ENCODE measurements at regions not wholly inside any gene's neighbourhood (a gene's known extent, or its start where the extent isn't known, plus 50 kb on each side); places are given as distances from the start of the nearest gene placed in this dataset.
A peak's percentile ranks its signal among the peaks of the same experiment; 100 is the strongest.

DNA sequence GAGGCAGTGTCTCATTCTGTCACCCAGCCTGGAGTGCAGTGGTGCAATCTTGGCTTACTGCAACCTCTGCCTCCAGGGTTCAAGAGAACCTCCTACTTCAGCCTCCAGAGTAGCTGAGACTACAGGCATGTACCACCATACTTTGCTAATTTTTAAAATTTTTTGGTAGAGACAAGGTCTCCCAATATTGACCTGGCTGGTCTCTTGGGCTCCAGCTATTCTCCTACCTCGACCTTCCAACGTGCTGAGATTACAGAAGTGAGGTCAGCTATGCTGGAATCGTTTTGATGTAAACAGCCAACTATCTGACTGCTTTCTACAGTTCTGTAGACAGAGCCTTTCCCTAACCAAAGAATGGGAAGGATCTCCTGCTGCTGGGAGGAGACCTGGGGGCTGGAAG, 375.8 kb downstream of the GATA3 start:
- TF ChIP-seq POLR2AphosphoS5 (IDR thresholded peaks at IDR 0.05; ENCODE audit: low read depth, low read length): no peak
- TF ChIP-seq POLR2A (IDR thresholded peaks at IDR 0.05; ENCODE audit: low read depth, low read length): no peak
- TF ChIP-seq TAF1 (IDR thresholded peaks at IDR 0.05; ENCODE audit: borderline replicate concordance, low read depth, low read length): no peak
- DNase-seq (ENCODE audit: insufficient read length) (no peak), FAIRE-seq (no peak)

DNA sequence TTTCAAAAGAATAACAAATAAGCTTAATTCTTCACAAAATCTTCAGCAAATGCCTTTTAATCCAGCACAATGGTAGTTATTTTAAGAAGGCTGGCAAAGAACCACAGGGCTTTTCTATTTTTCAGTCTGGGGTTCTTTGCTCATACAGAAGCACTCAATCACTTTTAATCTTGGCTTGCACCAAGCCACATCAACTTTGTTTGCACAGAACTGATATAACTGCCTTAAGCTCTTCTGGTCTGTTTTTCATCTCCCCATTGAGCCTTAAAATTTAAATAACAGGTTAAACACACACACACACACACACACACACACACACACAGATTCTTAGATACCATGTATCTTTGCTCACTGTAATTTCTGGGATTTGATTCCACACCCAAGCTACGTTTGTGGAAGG, 377.0 kb downstream of the GATA3 start:
- DNase-seq (ENCODE audit: insufficient read length) (no peak), FAIRE-seq (no peak)
- TF ChIP-seq POLR2AphosphoS5 (IDR thresholded peaks at IDR 0.05; ENCODE audit: low read depth, low read length) (no peak), TAF1 (IDR thresholded peaks at IDR 0.05; ENCODE audit: borderline replicate concordance, low read depth, low read length) (no peak), POLR2A (IDR thresholded peaks at IDR 0.05; ENCODE audit: low read depth, low read length) (no peak)

DNA sequence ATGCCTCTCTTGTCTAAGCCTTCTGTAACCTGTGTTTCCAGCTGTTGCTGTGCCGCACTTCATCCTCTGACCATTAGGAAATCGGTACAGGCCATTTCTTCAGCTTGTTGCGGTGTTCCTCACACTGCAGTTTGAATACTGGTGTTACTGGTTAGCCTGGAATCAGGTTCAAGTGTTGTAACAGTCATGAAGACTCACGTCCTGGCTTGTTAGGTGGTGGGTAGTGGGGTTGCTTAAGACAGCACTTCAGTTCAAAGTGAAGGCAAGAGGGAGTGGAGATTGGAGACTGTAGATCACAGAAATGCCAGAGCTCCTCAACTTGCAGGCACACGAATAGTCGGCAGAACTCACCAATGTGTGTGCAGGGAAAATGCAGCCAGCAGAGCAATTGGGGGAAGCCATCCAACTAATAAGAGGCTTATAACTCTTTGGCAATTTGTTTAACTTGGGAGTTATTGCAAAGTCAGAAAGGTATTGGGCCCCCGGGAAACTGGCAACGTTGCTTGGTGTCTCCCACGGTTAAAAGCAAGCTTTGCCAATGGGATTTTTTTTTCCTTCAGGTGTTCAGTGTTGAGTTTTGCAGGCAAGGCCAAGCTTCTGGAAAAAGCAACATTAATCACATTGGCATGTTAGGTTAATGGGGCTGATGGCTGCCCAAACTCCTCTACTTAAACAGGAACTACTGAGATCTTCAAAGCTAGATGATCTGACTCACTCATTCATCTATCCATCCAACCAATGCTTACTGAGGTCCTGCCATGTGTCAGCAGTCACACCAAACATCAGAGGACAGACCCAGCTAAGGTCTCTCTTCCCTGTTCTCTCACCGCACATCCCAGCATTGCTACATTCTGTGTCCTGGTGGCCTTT, 380.9 kb downstream of the GATA3 start:
- FAIRE-seq (peak; percentile 30), DNase-seq (ENCODE audit: insufficient read length) (no peak)
- TF ChIP-seq POLR2AphosphoS5 (IDR thresholded peaks at IDR 0.05; ENCODE audit: low read depth, low read length): no peak

DNA sequence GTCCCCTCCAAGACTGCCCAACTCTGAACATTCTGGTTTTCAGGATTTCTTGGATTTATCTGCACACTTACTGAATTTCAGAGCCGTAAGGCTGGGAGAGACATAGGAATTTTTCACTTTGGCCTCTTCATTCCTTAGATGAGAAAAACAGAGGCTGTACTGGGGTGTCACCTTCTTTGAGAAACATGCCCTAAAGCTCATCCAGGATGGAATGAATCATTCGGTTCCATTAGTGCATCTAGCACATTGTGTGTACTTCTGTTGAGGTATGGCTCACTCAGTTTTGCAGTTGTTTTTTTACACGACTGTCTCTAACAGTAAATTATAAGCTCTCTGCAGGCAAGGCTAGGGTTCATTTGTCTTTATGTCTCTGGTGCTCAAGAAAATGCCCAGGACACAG, 383.4 kb downstream of the GATA3 start:
- TF ChIP-seq POLR2A (IDR thresholded peaks at IDR 0.05; ENCODE audit: low read depth, low read length) (no peak), POLR2AphosphoS5 (IDR thresholded peaks at IDR 0.05; ENCODE audit: low read depth, low read length) (no peak), TAF1 (IDR thresholded peaks at IDR 0.05; ENCODE audit: borderline replicate concordance, low read depth, low read length) (no peak)
- FAIRE-seq: no peak
- no peak for DNase-seq (ENCODE audit: insufficient read length)

DNA sequence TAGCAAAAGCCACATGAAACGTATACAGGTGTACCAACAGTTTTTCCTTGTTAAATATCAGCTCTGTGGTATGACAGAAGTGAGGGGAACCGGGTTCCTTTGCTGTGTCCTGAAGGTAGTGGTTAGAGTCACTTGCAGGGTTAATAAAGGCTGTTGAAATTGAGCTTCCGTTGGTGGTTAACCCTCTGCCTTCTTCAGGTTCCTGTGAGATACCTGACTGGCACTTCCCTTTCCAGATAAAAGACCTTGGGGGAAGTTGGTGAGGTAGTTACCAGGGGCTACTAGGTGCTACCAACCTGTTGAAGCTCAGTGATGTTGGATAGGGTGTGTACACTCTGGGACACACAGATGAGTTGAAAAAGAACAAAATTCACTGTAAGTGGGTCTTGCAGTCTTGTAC, 384.1 kb downstream of the GATA3 start:
- TF ChIP-seq TAF1 (IDR thresholded peaks at IDR 0.05; ENCODE audit: borderline replicate concordance, low read depth, low read length): no peak
- FAIRE-seq (peak; percentile 73), DNase-seq (ENCODE audit: insufficient read length) (no peak)

DNA sequence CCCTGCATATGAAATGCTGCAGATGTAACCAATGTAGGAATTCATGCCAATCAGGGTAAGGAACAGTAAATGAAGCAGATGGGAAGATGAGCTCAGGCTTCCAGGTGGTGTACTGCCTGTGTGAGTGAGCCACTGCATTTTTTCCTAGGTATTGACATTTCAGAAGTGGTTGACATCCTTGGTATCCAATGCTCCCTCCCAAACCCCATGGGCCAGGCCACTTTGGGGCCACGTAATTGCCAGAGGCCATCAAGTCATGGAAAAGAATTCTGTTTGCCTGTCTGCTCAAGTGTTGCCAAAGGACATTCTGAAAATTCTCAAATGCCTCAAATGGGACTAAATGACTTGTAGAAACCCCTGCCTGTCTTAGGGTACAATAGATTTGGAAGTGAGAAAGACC, 384.6 kb downstream of the GATA3 start:
- DNase-seq (ENCODE audit: insufficient read length): no peak
- TF ChIP-seq POLR2A (IDR thresholded peaks at IDR 0.05; ENCODE audit: low read depth, low read length): no peak
- TF ChIP-seq TAF1 (IDR thresholded peaks at IDR 0.05; ENCODE audit: borderline replicate concordance, low read depth, low read length): no peak
- no peak for TF ChIP-seq POLR2AphosphoS5 (IDR thresholded peaks at IDR 0.05; ENCODE audit: low read depth, low read length)
- no peak for FAIRE-seq

DNA sequence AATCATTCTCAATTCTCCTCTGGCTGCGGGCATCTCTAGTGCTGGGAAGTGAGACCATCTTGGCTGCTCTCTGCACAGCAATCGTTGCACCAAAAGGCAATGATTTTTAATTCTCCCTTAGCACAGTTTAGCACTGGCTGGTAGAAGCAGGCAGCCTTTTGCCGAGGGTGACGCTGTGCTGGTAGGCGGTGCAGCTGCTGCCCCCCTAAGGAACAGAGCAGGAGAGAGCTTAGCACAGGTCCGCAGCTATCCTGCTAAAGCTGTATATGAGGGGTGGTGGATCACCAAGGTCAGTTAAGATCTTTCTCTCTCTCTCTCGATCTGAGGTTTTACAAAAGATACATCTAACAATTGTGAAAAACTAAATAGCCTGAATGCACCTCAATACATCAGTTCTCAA, 390.1 kb downstream of the GATA3 start:
- TF ChIP-seq TAF1 (IDR thresholded peaks at IDR 0.05; ENCODE audit: borderline replicate concordance, low read depth, low read length) (no peak), POLR2A (IDR thresholded peaks at IDR 0.05; ENCODE audit: low read depth, low read length) (no peak)
- FAIRE-seq (peak; percentile 44), DNase-seq (ENCODE audit: insufficient read length) (no peak)

DNA sequence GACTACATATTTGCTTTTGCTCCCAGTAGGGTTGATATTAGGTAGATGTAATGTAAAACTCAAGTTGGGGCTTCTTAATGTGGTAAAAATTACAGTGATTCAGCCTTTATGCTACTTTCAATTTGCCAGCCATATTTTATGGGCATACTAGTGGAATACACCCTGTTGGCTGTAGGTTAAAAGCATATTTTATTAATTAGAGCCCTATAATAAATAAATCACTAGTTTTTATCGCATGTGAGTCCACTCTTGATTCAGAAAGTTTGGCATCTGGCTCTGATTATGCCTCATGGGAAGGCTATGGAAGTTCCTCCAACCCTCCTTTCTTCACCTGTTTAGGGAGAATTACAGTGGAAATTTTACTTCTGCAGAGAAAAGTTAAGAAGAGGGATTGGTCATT, 390.9 kb downstream of the GATA3 start:
- TF ChIP-seq TAF1 (IDR thresholded peaks at IDR 0.05; ENCODE audit: borderline replicate concordance, low read depth, low read length): no peak
- DNase-seq (ENCODE audit: insufficient read length) (no peak), FAIRE-seq (no peak)

DNA sequence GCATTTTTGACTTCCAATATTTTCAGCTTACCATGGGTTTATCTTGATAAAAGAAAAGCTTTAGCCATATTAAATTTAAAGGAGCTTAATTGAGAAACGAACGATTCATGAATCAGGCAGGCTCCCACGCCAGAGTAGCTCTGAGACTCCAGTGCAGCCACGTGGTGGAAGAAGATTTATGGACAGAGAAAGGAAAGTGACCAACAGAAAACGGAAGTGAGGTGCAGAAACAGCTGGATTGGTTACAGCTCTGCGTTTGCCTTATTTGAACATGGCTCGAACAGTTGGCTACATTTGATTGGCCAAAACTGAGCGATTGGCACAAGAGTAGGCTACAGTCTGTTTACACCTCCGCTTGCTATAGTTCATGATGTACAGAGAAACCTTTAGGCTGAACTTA, 395.4 kb downstream of the GATA3 start:
- no peak for FAIRE-seq
- no peak for DNase-seq (ENCODE audit: insufficient read length)
- no peak for TF ChIP-seq POLR2A (IDR thresholded peaks at IDR 0.05; ENCODE audit: low read depth, low read length)
- TF ChIP-seq TAF1 (IDR thresholded peaks at IDR 0.05; ENCODE audit: borderline replicate concordance, low read depth, low read length): no peak
- TF ChIP-seq POLR2AphosphoS5 (IDR thresholded peaks at IDR 0.05; ENCODE audit: low read depth, low read length): no peak

DNA sequence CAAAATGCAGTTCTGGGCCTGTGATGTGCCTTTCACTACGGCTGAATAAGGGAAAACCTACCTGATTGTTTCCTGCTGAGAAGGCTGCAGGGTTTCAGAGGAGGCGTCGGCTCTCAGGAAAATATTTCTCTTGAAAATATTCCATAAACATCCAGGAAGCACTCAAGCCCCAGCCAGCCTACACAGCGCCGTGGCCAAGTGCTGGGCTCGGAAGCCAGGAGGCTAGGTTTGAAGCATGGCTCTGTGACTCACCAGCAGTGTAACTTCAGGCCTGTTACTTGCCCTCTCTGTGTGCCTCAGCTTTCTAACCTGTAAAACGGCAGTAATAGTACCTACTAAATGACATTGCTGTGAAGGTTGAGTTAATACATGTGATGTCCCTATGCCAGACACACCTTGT, 399.1 kb downstream of the GATA3 start:
- no peak for DNase-seq (ENCODE audit: insufficient read length)
- no peak for FAIRE-seq
- no peak for TF ChIP-seq POLR2AphosphoS5 (IDR thresholded peaks at IDR 0.05; ENCODE audit: low read depth, low read length)
- no peak for TF ChIP-seq TAF1 (IDR thresholded peaks at IDR 0.05; ENCODE audit: borderline replicate concordance, low read depth, low read length)
- no peak for TF ChIP-seq POLR2A (IDR thresholded peaks at IDR 0.05; ENCODE audit: low read depth, low read length)

DNA sequence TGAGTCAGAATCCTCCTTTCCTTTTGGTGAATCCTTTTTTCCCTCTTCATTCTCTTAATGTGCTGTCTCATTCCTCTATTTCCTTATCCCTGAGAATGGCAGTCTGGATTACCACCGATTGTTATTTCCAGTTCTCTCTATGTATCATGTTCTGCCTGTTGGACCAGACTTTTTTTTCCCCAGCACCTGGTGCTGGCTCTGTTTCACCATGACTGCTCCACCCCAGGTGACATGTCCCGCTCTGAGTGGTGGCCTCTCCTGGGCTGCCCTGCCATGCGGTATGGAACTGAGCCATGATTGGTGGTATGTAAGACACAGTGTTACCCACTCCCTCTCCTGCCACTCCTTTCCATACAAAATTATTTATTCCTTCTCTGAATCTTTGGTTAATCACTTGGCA, 399.9 kb downstream of the GATA3 start:
- FAIRE-seq (no peak), DNase-seq (ENCODE audit: insufficient read length) (no peak)
- no peak for TF ChIP-seq TAF1 (IDR thresholded peaks at IDR 0.05; ENCODE audit: borderline replicate concordance, low read depth, low read length)
- no peak for TF ChIP-seq POLR2AphosphoS5 (IDR thresholded peaks at IDR 0.05; ENCODE audit: low read depth, low read length)
- no peak for TF ChIP-seq POLR2A (IDR thresholded peaks at IDR 0.05; ENCODE audit: low read depth, low read length)

DNA sequence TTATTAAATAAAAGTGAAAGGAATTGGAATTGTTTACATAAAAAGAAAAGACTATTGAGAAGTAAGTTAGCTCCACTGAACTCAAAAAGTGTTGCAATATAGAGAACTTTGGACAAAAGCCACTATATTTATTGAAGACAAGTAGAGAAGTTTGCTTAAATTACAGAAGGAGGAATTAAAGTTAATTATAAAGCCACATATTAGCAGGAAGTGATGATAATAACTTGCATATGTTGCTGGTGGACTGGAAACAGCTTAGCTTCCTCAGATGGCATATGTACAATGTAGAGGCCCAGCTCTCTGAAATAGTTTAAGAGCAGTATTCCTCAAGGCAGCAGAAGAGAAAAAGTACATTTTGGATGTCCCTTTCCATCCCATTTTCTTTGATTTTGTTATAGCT, 400.7 kb downstream of the GATA3 start:
- no peak for FAIRE-seq

DNA sequence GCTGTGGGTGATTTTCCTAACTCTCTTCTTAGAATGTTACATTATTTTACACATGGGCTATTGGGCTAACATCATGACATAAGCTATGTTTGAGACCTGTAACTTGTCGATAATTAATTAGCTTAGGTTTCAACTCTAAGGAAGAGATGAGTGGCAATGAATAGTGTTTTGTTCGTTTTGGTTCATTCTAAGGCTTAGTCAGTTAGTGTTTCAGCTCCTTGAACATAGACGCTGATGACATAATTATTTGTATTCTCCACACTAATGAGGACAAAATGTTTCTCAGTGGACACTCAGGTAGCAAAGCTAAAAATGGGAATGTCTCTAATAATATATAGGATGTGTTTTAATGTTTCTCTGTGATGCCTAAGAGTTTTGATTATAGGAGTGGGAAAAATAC, 401.9 kb downstream of the GATA3 start:
- DNase-seq (ENCODE audit: insufficient read length): no peak
- TF ChIP-seq POLR2A (IDR thresholded peaks at IDR 0.05; ENCODE audit: low read depth, low read length) (no peak), TAF1 (IDR thresholded peaks at IDR 0.05; ENCODE audit: borderline replicate concordance, low read depth, low read length) (no peak), POLR2AphosphoS5 (IDR thresholded peaks at IDR 0.05; ENCODE audit: low read depth, low read length) (no peak)
- FAIRE-seq: no peak

More for the DNA sequence above, 400.7 kb downstream of the GATA3 start:
- no peak for DNase-seq (ENCODE audit: insufficient read length)
- TF ChIP-seq POLR2A (IDR thresholded peaks at IDR 0.05; ENCODE audit: low read depth, low read length): no peak
- no peak for TF ChIP-seq TAF1 (IDR thresholded peaks at IDR 0.05; ENCODE audit: borderline replicate concordance, low read depth, low read length)
- no peak for TF ChIP-seq POLR2AphosphoS5 (IDR thresholded peaks at IDR 0.05; ENCODE audit: low read depth, low read length)
